Left renal pelvis (tissue), 4 donors: ENCODE measurements at regions not wholly inside any gene's neighbourhood (a gene's known extent, or its start where the extent isn't known, plus 50 kb on each side); places are given as distances from the start of the nearest gene placed in this dataset.

Experiments
- DNase-seq, 4 donors: peaks; one replicate each; pipeline ENCODE4 v3.0.0-alpha.2; 2013; ENCODE audit warnings: low read depth in 4 of 4, low spot score in 3 of 4

DNA sequence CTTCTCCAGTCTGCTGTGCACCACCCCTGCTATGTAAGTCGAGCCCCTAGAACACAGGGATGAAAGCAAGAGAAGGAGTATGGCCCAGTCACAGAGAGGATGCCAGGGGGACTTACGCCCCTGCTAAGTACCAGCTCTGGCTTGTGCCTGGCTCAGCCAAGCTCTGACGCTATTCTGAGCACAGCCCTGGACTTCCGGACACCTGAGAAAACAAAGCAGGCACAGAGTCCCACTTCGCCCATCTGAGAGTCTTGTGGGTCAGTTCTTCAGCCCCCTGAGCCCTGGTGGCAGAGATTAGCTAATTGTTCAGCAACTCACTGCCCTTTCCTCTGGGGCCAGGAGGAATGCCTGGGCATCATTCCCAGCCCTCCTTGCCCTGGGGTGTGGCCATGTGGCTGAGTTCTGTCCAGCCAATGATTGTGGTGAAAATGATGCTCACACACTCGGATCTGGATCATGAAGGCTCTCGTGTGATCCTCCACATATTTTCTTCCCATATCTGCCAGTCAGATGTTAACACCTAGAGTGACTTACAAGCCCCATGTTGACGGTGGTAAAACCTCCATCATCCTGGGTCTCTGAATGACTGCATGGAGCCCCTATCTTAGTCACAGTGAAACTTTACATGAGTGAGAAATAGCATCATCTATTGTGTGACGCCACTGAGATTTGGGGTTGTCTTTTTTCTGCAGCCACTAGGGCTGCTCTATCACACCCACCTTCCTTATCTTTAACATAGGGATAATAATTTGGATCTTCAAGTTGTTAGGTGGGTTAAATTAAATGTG is 105.7 kb downstream of the TPRA1 start:
- no peak for DNase-seq

DNA sequence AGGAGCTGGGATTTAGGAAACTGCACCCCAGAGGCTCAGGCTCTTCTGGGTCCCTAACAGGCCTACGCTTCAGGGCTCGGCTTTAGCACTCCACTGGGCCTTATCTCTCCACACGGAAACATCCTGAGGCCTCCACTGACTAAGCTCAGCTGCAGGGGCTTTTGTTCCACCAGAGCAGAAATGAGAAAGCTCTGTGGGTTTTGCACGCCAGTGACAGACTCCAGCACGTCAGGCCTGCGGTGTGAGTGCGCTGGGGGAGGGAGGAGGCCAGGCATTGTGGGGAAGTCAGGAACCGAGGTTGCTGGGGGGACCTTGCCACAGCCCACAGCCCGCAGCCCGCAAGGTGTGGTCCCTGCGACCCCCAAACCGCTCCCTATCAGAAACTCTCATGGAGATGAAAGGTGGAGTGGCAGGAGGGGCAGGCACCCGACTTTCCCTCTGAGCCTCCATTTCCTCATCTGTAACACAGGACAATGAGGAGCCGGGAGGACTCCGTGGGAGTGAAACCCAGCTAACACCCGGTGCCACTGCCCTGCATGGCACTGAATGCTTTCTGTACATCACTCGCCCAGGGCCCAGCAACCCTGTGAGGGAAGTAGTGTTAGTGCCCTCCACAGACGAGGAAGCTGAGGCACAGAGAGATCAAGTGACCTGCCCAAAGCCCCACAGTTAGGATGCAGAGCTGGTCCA is 106.5 kb downstream of the TPRA1 start:
- no peak for DNase-seq

DNA sequence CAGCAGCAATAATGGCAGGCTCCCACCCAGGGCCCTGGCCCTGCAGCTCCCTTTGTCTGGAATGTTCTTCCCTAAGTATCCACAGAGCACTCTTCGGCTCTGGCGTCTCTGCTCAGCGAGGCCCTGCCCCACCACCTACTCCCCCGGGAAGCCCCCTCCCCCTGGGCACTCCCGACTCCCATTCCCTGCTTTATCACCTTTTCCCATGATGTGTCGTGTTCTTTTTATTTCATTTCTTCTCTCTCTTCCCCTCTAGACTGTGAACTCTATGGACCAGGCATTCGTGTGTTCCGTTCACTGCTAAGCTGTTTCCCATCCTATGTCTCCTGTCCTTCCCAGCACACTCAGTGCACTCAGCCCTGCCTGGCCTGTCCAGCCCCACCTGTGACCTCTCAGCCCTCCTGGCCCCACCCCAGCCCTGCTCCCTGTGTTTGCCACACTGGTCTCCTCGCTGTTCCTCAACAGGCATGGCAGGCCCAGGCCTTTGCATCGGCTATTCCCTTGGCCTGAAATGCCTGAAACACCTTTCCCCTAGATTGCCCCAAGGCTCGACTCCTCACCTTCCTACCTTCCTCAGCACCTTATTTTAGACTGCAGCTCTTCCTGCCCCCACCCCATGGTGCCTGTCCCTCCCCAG is 107.4 kb downstream of the TPRA1 start:
- DNase-seq = no peak

DNA sequence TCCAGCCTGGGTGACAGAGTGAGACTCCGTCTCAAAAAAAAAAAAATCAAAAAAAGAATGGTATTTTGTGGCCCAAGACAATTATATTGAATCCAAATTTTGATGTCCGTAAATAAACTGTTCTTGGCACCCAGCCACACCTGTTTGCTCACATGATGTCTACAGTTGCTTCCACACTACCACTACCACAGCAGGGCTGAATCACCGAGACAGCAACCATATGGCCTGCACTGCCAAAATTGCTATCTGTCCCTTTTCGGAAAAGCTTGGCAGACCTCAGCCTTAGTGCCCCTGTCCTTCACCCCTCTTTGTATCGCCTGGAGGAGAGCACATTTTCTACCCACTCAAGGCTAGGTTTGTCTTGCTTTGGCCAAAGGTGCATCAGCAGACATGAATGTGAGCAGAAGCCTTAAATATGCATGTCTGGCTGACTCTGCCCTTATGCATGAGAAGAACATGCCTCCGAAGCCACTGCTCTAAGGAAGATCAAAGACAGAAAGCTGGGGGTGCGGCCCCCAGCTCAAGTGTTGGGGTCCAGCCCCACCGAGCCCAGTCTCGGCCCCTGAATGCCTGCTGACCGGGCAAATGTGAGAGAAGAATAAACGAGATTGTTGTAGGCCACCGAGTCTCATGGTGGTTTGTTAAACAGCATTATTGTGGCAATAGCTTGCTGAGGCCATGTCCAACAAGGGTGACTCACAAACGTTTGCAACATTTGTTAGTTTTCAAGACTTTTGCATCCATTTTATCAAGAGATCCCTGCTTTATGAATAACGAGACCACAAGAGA is 108.1 kb downstream of the TPRA1 start:
- DNase-seq = no peak

DNA sequence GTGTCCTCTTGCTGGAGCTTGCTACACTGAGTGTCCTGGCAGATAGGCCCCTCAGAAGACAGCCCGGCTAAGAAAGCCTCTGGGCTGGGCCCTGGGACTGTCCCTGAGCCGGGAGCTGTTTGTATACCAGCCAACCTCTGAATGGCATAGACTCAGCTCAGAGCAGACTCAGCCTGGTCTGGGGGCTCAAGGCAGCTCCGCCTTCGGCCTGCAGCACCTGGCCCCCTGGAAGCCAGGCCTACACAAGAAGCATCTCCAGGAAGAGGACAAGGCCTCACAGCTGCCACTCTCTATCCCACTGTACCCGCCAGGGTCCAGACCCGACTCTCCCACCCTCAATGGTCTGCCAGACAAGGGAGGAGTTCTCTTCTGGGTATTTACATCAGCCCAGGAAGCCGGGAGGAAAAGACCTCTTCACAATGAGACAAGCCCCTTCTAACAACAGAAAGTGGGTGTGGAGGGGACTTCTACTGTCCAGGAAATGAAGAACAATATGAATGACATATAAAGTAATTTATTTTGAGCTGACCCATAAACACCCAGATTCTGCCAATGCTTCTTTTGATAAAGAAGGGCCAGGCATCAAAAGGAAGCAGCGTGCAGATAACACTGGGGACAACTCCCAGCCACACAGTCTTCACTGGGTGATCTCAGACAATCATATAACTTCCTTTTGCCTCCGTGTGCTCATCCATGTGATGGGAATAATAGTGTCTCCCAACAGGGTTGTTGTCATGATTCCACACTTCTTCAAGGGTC is 110.2 kb downstream of the TPRA1 start:
- DNase-seq = no peak

DNA sequence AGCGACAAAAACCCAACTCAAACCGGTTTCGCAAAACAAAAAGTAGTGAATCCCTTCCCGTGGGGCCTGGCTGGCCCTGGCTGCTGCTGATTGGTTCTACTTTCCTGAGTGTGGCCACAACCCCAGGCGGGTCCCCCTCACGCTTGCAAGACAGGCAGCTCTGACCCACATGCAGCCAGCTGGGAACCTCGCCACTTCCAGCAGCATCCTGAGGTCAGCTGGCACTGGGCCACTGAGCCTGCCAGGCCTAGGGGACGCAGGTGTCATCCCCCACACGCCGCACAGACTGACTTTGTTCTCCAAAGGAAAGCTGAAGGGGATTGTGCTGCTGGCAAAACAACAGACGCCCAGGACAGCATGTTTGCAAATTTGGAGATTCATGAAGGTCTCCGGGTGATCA is 111.1 kb downstream of the TPRA1 start:
- no peak for DNase-seq

DNA sequence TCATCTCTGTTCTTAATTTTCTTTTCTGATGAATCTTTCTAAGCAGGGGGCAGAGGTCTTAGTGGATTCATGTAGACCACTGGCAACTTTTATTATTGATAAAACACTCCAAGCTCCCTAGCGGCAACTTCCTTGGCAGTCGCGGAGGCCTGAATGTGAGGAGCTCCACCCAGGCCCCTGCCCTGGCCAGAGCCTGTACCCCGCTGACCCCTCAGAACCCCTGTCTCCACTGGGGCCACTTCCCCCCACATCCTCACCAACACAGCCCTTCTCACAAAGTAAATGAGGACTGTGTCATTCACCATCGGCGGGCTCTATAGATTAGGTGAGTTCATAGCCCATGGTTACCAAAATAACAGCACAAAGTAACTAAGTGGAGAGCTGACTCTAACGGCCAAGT is 111.6 kb downstream of the TPRA1 start:
- DNase-seq = no peak

DNA sequence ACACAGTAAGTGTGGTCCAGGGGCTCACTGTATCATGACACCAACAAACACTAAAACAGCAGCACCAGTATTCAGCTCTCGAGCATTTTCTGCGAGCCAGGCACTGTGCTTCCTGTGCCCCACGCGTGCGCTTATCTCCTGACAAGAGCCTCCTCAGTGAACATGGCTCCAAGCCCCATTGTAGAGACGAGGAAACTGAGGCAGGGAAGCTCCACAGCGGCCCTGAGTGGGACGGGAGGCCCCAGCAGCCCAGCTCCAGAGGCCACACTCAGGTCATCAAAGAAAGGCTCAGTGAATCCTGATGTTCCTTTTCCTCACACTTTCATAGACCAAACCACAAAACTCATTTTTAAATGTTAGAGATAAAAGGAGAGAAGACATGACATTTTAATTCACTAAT is 113.1 kb downstream of the TPRA1 start:
- DNase-seq = no peak

DNA sequence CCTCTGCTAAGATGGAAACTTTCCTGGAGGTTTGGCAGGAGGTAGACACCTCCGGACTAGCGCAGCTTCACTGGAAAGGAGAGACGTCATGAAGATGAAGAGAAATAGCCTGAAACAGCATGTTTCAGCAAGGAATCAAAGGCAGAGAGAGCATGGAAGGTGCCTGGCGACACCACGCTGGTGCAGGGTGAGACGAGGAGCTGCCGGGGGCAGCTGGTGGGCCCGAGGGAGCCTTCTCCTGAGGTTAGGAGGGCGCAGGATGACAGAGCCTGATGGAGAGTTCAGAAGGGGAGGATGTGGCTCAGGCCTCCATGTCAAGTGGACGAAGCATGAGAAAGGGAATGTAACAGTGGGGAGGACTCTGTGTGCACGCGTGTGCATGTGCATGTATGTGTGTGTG is 113.6 kb downstream of the TPRA1 start:
- no peak for DNase-seq

DNA sequence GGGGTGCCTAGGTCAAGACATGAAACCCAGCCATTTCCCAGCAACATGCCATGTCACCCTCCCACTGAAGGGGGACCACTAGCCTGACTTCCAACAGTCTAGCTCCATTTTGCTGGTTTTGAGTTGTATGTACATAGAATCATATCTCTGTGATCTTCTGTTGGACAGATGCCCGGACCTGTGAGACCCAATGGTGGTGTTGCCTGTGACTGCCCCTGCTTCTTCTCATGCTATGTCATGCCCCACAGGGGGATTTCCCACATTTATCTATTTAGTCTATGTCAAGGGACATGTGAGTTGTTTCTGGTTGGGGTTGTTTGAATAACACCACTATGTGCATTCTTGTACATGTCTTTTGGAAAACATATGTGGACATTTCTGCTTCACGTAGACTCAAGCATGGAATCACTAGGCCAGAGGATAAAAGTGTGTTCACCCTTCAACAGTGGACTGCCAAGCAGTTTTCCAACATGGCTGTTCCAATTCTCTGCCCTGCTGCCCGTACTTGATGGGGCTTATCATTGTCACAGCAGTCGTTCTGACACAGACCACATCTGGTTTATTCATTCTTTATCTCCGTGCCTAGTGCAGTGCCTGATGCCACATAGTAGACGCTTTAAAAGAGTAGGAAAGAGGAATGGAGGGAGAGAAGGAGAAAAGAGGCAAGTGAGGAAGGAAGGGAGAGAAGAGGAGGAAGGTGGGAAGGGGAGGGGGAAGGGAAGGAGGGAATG is 114.4 kb downstream of the TPRA1 start:
- DNase-seq = no peak

DNA sequence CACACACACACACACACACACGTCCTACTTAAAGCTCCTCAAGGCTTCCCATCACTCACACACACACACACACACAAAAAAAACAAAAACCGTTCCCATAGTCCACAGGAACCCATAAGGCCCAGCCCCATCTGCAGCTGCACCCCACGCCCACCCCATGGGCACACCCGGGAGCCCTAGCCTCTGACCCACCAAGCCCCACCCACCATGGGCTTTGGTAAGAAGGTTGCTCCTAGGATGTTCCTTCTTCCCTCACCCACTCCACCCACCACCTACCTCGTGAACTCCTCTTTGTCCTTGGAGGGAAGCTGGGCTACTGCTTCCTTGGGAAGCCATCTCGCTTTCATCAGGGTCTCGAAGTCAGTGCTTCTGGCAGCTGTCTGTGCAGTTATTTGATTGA is 115.1 kb downstream of the TPRA1 start:
- no peak for DNase-seq

DNA sequence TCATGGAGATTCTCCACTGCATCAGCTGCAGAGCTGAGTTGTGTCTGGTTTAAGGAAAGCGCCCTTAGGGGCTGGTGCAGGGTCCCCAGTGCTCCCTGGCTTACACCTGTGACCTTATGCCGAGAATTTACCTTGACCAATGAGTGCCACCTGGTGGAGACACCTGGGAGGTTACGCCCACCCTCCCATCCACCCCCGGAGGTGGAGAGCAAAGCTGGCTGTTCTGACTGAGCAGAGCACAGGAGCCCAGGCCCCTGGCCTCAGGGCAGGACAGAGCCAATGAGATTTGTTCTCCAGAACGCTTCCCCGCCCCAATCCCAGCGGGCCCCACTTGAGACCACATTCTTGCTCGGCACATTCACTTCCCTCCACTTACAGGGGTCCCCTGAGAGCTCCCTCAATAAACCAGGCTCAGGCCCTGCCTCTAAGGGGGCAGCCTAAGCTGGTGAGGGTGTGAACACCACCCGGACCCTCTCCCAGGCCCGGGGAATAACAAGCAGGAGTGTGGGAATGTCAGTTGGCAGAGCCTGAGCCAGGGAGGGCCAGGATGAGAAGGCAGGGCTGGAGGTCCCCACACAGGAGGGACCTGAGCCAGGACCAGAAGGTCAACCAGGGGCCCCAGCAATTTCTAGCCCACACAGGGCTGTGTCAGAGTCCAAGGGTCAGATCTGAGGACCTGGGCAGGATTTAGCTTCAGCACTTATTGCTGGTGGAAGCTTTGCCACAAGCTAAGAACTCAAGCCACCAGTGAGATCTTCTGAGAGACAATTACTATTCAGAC is 117.1 kb downstream of the TPRA1 start:
- no peak for DNase-seq

DNA sequence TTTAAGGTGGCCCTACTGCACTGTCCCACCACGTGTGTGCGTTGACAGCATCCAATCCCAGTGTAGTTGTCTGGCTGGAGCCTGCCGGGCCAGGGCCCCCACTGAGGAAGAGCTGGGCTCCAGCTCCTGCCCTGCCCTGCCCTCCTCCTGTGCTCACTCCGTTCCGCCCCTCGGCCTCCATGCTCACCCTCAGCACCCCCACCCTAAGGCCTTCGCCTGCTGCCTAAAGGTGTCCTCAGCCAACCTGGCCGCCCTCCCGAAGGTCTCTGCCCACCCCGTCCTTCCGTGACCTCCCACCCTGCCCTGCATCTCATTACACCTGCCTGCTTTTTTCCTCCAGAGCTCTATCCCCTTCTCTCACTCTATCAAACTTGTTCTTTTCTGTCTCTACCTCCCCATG is 118.0 kb downstream of the TPRA1 start:
- no peak for DNase-seq

DNA sequence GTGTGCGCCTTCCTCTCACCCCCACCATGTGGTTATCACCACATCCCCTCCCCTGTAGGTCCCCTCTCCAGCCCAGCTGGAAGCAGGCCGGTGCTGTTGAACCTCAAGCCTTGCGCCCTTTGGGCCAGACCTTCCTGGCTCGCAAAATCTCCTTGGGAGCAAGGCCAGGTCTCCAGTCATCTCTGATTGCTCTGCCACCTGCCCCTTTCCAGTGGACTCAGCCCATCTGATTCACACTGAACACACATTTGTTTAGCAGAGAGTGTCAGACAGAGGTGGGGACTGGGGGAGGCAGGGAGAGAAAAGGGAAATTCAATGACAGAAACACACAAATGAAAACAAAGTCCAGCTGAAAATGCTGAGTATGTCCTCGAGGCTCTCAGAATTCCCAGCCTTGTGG is 119.4 kb downstream of the TPRA1 start:
- no peak for DNase-seq

DNA sequence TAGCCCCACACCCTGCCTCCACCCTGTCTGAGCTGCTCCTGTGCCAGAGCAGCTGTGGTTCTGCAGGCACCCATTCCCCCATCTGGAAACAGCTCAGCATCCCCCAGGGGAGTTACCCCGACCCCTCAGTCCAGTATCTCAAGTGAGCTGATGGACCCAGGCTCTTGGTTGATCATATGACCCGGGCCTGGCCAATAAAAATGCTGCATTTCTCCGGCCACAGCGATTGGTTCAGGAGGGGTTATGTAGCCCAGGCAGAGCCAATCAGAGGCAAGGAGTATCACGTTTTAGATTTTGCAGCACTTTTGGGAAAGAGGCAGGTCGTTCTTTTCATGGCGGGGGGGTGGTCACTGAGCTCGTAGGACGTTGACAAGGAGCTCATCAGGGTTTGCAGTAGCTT is 120.8 kb downstream of the TPRA1 start:
- no peak for DNase-seq

DNA sequence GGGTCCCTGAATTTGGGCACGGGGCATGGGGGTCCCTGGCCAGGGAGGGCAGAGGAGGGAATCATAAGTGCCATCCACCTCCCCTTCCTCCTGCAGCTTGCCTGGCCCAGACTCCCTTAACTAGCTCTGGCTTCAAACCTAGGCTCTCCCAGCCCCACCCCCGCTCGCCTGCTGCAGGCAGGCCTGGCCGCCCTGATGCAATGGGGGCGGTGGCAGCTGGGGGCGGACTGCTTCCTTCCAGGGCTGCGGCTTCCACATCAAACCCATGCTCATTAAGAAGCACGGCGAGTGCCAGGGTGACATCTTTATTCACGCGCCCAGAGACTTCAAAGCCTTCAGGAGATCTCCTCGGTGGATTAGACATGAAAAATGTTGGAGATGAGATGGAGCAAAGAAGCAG is 123.1 kb downstream of the TPRA1 start:
- no peak for DNase-seq

DNA sequence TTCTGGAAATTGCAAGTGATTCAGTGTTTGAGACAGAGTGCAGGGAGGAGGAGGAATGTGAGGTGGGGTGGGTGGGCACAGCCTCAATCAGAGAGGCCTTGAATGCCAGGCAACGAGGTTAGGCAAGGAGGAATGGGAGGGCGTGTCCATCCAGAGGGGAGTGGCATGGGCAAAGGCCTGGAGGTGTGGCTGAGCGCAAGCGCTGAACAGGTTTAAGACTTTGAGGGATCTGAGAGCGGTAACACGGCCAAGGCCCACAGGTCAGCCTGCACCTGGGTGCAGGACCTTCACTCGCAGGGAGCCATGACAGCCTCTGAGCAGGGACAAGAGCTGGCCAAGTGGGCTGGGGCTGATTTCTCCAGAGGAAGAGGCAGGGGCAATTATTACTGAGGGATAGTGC is 125.9 kb downstream of the TPRA1 start:
- DNase-seq = no peak

DNA sequence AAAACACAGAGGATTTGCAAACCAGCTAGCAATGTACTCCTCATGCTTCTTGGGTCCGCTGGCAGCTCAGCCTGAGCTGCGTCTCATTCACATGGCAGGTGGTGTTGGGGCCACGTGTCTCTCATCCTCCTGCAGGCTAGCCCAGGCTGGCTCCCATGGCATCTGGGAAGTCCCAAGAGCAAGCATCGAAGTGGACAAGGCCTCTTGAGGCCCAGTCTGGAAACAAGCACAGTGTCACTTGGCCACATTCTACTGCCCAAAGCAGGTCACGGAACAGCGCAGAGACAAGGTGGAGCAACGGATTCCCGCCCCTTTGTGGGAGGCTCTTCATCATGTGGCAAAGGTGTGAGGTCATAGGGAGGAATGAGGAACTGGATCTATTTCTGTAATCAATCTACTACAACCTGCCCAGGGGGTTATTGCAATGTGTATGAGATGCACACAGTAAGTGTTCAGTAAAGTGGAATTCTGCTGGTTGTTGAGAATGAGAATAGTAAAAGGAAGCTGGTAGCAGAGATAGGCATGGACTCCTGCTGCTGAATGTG is 128.3 kb downstream of the TPRA1 start:
- DNase-seq = no peak
